ENCODE measurements at regions not wholly inside any gene's neighbourhood (a gene's known extent, or its start where the extent isn't known, plus 50 kb on each side); places are given as distances from the start of the nearest gene placed in this dataset.
"Not testable (repeated sequence)": the region's sequence is repeated elsewhere in the genome, so short reads cannot be mapped to it uniquely, and the experiment has no call there.

DNA sequence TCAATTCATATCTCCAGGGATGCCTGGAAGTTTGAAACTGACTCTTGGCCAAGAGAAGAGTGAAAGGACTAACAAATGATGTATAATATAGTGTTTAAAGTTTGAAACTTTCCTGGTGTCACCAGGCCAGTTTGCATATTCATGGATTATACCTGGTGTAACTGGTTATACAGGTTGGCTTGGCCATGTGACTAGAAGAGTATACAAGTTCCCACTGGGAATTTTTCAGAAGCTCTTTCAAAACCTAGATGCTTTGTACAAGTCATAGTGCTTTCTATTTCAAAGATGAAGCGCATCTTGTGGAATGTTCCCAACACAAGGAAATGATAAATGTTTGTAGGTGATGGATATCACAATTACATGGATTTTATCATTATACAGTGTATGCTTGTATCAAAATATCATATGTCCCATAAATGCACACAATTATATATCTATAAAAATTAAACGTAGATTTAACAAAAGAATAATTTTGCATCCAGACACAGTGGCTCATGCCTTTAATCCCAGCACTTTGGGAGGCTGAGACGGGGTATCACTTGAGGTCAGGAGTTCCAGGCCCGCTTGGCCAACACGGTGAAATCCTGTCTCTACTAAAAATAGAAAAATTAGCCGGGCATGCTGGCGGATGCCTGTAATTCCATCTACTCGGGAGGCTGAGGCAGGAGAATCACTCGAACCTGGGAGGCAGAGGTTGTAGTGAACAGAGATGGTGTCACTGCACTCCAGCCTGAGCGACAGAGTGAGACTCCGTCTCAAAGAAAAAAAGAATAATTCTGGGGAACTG is 1420.2 kb downstream of the GRIK2 start:
- no peak for DNase-seq

DNA sequence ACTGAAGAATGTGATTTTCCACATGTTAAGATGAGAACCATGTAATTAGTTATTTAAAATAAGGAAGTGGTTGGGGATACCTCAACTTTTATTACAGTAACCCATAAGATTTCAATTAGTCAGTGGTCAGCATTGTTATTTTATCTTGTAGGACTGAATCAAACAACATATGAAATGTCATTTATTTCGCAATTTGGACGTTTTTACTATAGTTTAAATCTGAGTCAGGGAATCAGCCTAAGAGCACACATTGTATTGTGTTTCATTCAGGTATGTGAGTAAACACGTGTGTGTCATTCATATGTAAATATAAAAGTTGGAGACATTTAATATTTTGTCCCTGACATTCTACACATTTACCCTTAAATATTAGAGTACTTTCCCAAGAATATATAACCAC is 1418.7 kb downstream of the GRIK2 start:
- no peak for DNase-seq

GRCh38 chr6:102808944-102809505 is 1415.5 kb downstream of the GRIK2 start:
- not testable (repeated sequence) for DNase-seq

DNA sequence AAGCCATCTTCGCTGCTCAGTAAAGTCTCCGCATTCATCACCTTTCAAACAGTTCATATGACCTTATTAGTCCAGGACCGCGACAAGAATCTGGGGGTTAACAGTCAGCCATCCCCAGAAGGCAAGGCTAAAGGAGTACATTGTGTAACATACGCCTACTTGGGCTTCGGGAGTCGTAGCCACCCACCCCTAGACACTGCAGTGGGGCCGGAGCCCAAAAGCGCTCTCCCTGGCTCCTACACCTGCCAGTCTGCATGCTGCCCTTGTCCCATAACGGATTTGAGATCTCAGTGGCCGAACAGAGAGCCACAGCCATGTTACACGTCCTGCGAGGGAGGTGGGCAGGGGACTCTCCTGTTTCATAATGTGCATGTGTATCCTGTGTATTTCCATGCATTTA is 1405.5 kb downstream of the GRIK2 start:
- DNase-seq = no peak

- no peak for DNase-seq
Measured at GRCh38 chr6:102798636-102799035, 1405.1 kb downstream of the GRIK2 start.

- no peak for DNase-seq
Measured at GRCh38 chr6:102793752-102794151, 1400.2 kb downstream of the GRIK2 start.

DNA sequence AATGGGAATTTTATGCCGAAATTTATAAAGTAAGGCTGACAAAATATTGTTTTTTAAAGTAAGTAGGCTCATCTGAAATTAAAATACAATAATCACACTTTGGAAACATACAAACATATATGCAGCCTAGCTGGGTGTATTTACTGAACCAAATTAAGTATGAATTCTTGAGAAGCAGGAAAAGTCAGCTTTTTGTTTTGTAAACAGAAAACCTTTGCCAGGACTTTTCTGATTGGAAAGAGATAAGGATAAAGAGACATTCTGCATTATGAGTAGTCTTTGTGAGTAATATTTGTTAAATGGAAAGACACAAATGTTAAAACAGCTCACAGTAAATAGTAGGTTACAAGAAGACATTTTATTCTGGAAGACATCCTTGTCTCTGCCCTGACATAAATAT is 1380.8 kb downstream of the GRIK2 start:
- no peak for DNase-seq

- no peak for DNase-seq
Measured at GRCh38 chr6:102773636-102774035, 1380.1 kb downstream of the GRIK2 start.

DNA sequence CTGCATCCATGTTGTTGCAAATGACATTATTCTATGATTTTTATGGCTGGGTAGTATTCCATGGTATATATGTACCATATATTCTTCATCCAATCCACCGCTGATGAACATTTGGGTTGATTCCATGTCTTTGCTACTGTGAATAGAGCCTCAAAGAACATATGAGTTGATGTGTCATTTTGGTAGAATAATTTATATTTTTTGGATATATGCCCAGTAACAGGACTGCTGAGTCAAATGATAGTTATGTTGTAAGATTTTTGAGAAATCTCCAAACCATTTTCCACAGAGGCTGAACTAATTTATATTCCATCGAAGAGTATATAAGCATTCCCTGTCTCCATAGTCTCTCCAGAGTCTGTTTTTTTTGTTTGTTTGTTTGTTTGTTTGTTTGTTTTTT is 1373.5 kb downstream of the GRIK2 start:
- no peak for DNase-seq

DNA sequence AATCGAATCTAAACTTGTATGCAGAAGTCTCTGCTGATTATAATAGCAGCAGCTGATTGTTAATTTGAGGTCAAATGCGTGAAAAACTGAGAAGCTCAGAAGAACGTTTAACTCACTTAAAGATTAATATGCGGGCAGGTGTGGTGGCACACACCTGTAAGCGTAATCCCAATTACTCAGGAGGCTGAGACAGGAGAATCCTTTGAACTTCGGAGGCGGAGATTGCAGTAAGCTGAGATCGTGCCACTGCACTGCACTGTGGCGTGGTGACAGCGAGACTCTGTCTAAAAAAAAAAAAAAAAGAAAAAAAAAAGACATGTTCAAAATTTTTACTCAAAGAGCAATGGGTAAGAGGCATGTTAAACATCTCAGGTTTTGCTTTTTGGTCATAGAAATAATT is 1370.8 kb downstream of the GRIK2 start:
- no peak for DNase-seq

DNA sequence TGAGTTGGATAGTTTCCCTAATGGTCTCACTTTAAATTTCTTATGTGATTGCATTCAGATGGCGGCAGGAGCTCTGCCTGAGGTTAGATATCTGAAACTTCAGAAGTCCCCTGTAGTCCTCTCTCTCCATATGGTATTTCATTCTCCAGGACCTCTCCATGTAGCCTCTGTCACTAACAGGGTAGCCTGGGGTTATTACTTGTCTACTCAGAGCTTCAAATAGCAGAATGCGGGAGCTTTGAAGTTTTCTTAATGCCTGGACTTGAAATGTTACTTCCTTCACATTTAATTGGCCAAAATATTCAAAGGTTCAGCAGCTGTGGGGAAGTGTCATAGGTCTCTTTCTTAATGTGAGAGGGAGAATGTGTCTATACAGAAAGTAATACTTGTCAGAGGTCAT is 1370.4 kb downstream of the GRIK2 start:
- DNase-seq = no peak

GRCh38 chr6:102761872-102762271 is 1368.4 kb downstream of the GRIK2 start:
- no peak for DNase-seq

GRCh38 chr6:102759415-102759814 is 1365.9 kb downstream of the GRIK2 start:
- no peak for DNase-seq

DNA sequence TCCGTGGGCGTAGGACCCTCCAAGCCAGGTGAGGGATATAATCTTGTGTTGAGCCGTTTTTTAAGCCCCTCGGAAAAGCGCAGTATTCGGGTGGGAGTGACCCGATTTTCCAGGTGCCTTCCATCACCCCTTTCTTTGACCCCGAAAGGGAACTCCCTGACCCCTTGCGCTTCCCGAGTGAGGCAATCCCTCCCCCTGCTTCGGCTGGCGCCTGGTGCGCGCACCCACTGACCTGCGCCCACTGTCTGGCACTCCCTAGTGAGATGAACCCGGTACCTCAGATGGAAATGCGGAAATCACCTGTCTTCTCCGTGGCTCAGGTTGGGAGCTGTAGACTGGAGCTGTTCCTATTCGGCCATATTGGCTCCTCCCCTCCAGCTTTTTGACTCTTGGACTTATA is 1365.0 kb downstream of the GRIK2 start:
- DNase-seq = not testable (repeated sequence)

DNA sequence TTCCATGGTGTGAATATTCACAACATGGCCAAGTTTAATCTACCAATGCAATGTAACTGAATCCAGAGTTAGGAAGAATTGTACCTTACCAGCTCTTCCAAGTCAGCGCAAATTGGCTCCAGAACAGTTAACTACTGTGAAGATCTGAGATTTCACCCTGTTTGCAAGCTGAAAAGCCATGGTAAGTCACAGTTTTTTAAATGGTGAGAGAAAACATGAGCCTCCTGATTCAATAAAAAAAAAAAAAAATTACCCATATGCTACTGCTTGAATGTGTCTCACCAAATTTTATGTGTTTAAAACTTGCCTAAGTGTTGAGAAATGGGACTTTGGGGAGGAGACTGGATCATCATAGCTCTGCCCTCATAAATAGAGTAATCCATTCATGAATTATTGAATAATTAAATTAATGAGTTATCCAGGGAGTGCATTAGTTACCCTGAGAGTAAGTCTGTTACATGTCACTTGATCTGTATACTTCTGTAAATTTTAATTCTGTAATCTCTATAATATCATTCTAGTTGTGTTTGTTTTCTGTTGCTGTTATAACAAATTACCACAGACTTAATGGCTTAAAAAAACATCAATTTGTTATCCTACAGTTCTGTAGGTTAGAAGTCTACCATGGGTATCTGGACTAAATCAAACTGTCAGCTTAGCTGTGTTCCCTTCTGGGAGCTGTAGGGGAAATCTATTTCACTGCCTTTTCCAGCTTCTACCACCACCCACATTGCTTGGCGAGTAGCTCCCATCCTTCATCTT is 1355.9 kb downstream of the GRIK2 start:
- DNase-seq = no peak

GRCh38 chr6:102746941-102747340 is 1353.4 kb downstream of the GRIK2 start:
- DNase-seq = no peak

GRCh38 chr6:102742754-102743356 is 1349.3 kb downstream of the GRIK2 start:
- DNase-seq = no peak

GRCh38 chr6:102742028-102742427 is 1348.5 kb downstream of the GRIK2 start:
- DNase-seq = no peak

DNA sequence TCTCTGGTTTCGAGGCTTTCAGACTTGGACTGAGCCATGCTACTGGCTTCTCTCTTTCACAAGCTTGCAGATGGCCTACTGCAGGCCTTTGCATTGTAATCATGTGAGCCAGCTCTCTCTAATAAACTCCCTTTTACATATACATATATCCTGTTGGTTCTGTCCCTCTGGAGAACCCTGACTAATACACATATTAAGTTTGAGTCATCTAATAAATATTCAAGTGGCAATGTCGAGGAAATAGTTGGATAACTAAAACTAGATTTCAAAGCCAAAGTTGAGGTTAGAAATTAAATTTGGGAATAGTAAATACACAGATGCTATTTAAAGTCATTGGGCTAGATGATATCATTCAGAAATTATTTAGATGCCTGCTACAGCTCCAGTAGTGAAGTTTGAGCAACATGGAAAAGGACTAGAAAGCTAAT is 1343.4 kb downstream of the GRIK2 start:
- DNase-seq = no peak

DNA sequence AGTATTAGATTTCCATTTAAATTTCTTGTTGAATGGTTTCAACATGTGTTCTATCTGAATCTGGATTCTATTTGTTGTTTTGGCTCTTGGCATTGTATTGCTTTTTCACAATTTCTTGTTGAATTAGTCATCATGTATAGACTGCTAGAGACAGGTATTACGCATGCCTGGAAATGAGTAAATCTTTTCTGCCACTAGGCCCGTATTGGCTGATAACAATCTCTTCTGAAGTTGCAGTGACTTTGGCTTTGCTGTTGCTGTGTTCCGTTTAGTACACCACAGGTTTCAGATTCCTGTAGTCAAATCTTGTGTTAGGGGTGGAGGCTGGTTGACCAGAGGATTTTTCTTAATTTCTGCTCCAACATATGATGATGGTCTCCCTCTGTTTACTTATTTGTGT is 1339.4 kb downstream of the GRIK2 start:
- no peak for DNase-seq

DNA sequence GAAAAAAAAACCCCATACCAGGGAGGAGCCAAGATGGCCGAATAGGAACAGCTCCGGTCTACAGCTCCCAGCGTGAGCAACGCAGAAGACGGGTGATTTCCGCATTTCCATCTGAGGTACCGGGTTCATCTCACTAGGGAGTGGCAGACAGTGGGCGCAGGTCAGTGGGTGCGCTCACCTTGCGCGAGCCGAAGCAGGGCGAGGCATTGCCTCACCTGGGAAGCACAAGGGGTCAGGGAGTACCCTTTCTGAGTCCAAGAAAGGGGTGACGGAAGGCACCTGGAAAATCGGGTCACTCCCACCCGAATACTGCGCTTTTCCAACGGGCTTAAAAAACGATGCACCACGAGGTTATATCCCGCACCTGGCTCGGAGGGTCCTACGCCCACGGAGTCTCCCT is 1328.6 kb downstream of the GRIK2 start:
- DNase-seq = not testable (repeated sequence)

GRCh38 chr6:102717737-102718456 is 1324.4 kb downstream of the GRIK2 start:
- no peak for DNase-seq

DNA sequence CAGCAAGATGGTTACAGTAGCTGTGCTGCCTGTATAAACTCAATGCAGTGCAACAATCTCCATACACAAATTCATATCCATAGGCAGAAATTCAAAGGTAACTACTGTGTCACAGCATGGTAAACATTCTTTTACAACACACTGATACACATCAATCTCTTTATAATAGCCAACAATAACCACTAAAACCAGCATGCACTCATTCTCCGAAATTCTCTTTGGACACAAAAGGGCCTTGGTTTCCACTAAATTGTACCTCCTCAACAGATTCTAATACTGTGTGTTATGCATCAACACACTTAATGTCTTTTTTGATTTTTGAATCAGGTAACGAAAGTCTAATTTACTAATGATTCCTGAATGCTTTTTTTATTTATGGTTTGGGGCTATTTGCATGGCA is 1323.7 kb downstream of the GRIK2 start:
- DNase-seq = no peak
